Osteocyte (in vitro differentiated cells): ENCODE measurements at regions not wholly inside any gene's neighbourhood (a gene's known extent, or its start where the extent isn't known, plus 50 kb on each side); places are given as distances from the start of the nearest gene placed in this dataset.

ENCODE experiments used
- DNase-seq: peaks from one replicate; pipeline ENCODE4 v3.0.0; 2021; ENCODE audit warnings: mixed read lengths; ENCODE audit not compliant: unreplicated experiment; ENCODE audit errors: extremely low spot score
- H3K27ac Mint-ChIP-seq: one replicate; pipeline ENCODE4 v1.8.0; 2021; ENCODE audit warnings: mild to moderate bottlenecking, mixed read lengths; ENCODE audit not compliant: unreplicated experiment
- H3K27me3 Mint-ChIP-seq: one replicate; pipeline ENCODE4 v1.8.0; 2021; ENCODE audit warnings: mixed read lengths; ENCODE audit not compliant: unreplicated experiment
- H3K36me3 Mint-ChIP-seq: one replicate; pipeline ENCODE4 v1.8.0; 2021; ENCODE audit warnings: mixed read lengths; ENCODE audit not compliant: unreplicated experiment
- H3K4me1 Mint-ChIP-seq: one replicate; pipeline ENCODE4 v1.8.0; 2021; ENCODE audit warnings: mixed read lengths; ENCODE audit not compliant: unreplicated experiment
- H3K4me3 Mint-ChIP-seq: one replicate; pipeline ENCODE4 v1.8.0; 2021; ENCODE audit warnings: mild to moderate bottlenecking, moderate library complexity, mixed read lengths; ENCODE audit not compliant: unreplicated experiment
- H3K9me3 Mint-ChIP-seq: one replicate; pipeline ENCODE4 v1.8.0; 2021; ENCODE audit warnings: mixed read lengths; ENCODE audit not compliant: unreplicated experiment
- CTCF ChIP-seq: fragments of 200-600 bp; sonication (generic); IDR thresholded peaks from 2 replicates; pipeline ENCODE4 v1.5.0; 2021; ENCODE audit warnings: antibody characterized with exemption, mild to moderate bottlenecking, moderate library complexity

- H3K4me3 Mint-ChIP-seq = no peak overlapping the region
- no peak for DNase-seq
- H3K27ac Mint-ChIP-seq = no peak overlapping the region
Measured at GRCh38 chr4:108301545-108302251, 133.0 kb upstream of the LEF1 start.

GRCh38 chr4:108297605-108298004, 128.9 kb upstream of the LEF1 start:
- no peak for TF ChIP-seq CTCF
- Mint-ChIP-seq H3K9me3 (peaks cover 10% of the 10 kb centered on the region), H3K36me3 (no peaks in the 10 kb centered on the region), H3K27me3 (peaks cover under 1% of the 10 kb centered on the region), H3K27ac (no peak overlapping the region), H3K4me1 (peaks cover 5% of the 10 kb centered on the region), H3K4me3 (no peak overlapping the region)
- no peak for DNase-seq

More at GRCh38 chr4:108301545-108302251, 133.0 kb upstream of the LEF1 start:
- Mint-ChIP-seq H3K9me3 (peaks cover 10% of the 10 kb centered on the region), H3K4me1 (no peaks in the 10 kb centered on the region), H3K27me3 (peaks cover 2% of the 10 kb centered on the region), H3K36me3 (no peaks in the 10 kb centered on the region)
- no peak for TF ChIP-seq CTCF

- Mint-ChIP-seq H3K27me3 (peaks cover 18% of the 10 kb centered on the region), H3K4me1 (peaks cover 5% of the 10 kb centered on the region), H3K36me3 (no peaks in the 10 kb centered on the region), H3K27ac (no peak overlapping the region), H3K4me3 (no peak overlapping the region), H3K9me3 (no peaks in the 10 kb centered on the region)
- TF ChIP-seq CTCF = no peak
- no peak for DNase-seq
Measured at GRCh38 chr4:108292229-108292628, 123.5 kb upstream of the LEF1 start.

GRCh38 chr4:108291137-108291536, 122.4 kb upstream of the LEF1 start:
- Mint-ChIP-seq H3K9me3 (no peaks in the 10 kb centered on the region), H3K4me1 (peaks cover 4% of the 10 kb centered on the region), H3K27me3 (peaks cover 18% of the 10 kb centered on the region), H3K36me3 (no peaks in the 10 kb centered on the region), H3K27ac (no peak overlapping the region), H3K4me3 (no peak overlapping the region)
- no peak for DNase-seq
- TF ChIP-seq CTCF = no peak

GRCh38 chr4:108287834-108288413, 119.2 kb upstream of the LEF1 start:
- DNase-seq = no peak
- H3K27ac Mint-ChIP-seq = no peak overlapping the region
- no peak overlapping the region for H3K4me3 Mint-ChIP-seq
- no peaks in the 10 kb centered on the region for H3K4me1 Mint-ChIP-seq
- no peak for TF ChIP-seq CTCF
- H3K9me3 Mint-ChIP-seq = no peaks in the 10 kb centered on the region
- peaks cover 18% of the 10 kb centered on the region for H3K27me3 Mint-ChIP-seq
- no peaks in the 10 kb centered on the region for H3K36me3 Mint-ChIP-seq
